ENCODE measurements at regions not wholly inside any gene's neighbourhood (a gene's known extent, or its start where the extent isn't known, plus 50 kb on each side); places are given as distances from the start of the nearest gene placed in this dataset.

- ChIA-PET CTCF (interaction anchor here (1.0 kb wide), 1 partner anchor 11 kb away, joined by 3 read pairs; no protein-coding TSS in a partner anchor), POLR2A (no interaction called here)
- no peak for TF ChIP-seq CTCF (IDR thresholded peaks at IDR 0.05; ENCODE audit: insufficient read depth, low read depth, low read length)
- DNase-seq (ENCODE audit: low read depth): no peak
- H3K27me3 ChIP-seq (ENCODE audit: control insufficient read depth, insufficient read depth, low read length): no peaks in the 10 kb centered on the region
- no peaks in the 10 kb centered on the region for H3K36me3 ChIP-seq (ENCODE audit: control insufficient read depth, insufficient read depth, low read length)
- H3K4me3 ChIP-seq (ENCODE audit: low read depth, low read length): no peak overlapping the region
These were observed 538.8 kb downstream of the MATN1 start for GRCh38 chr1:30184393-30185141.

- TF ChIP-seq CTCF (IDR thresholded peaks at IDR 0.05; ENCODE audit: insufficient read depth, low read depth, low read length): no peak
- POLR2A ChIA-PET: no interaction called here
These were observed 539.5 kb downstream of the MATN1 start for GRCh38 chr1:30183895-30184294.

GRCh38 chr1:30183006-30183405, 540.4 kb downstream of the MATN1 start:
- no peak for DNase-seq (ENCODE audit: low read depth)
- H3K4me3 ChIP-seq (ENCODE audit: low read depth, low read length): no peak overlapping the region
- POLR2A ChIA-PET: no interaction called here
- no peaks in the 10 kb centered on the region for H3K36me3 ChIP-seq (ENCODE audit: control insufficient read depth, insufficient read depth, low read length)
- H3K27me3 ChIP-seq (ENCODE audit: control insufficient read depth, insufficient read depth, low read length): no peaks in the 10 kb centered on the region
- CTCF ChIA-PET: no interaction called here
- no peak for TF ChIP-seq CTCF (IDR thresholded peaks at IDR 0.05; ENCODE audit: insufficient read depth, low read depth, low read length)

More at GRCh38 chr1:30183895-30184294, 539.5 kb downstream of the MATN1 start:
- no peak for DNase-seq (ENCODE audit: low read depth)
- Histone ChIP-seq H3K27me3 (ENCODE audit: control insufficient read depth, insufficient read depth, low read length) (no peaks in the 10 kb centered on the region), H3K36me3 (ENCODE audit: control insufficient read depth, insufficient read depth, low read length) (no peaks in the 10 kb centered on the region), H3K4me3 (ENCODE audit: low read depth, low read length) (no peak overlapping the region)
- CTCF ChIA-PET: interaction anchor here (1.0 kb wide), 1 partner anchor 11 kb away, joined by 3 read pairs; no protein-coding TSS in a partner anchor

GRCh38 chr1:30179942-30180543, 543.3 kb downstream of the MATN1 start:
- Histone ChIP-seq H3K27me3 (ENCODE audit: control insufficient read depth, insufficient read depth, low read length) (no peaks in the 10 kb centered on the region), H3K36me3 (ENCODE audit: control insufficient read depth, insufficient read depth, low read length) (no peaks in the 10 kb centered on the region), H3K4me3 (ENCODE audit: low read depth, low read length) (no peak overlapping the region)
- DNase-seq (ENCODE audit: low read depth): no peak
- no peak for TF ChIP-seq CTCF (IDR thresholded peaks at IDR 0.05; ENCODE audit: insufficient read depth, low read depth, low read length)
- POLR2A ChIA-PET: no interaction called here
- CTCF ChIA-PET: no interaction called here

- Histone ChIP-seq H3K27me3 (ENCODE audit: control insufficient read depth, insufficient read depth, low read length) (no peaks in the 10 kb centered on the region), H3K36me3 (ENCODE audit: control insufficient read depth, insufficient read depth, low read length) (no peaks in the 10 kb centered on the region), H3K4me3 (ENCODE audit: low read depth, low read length) (no peak overlapping the region)
- POLR2A ChIA-PET: no interaction called here
- CTCF ChIA-PET: no interaction called here
- DNase-seq (ENCODE audit: low read depth): no peak
- TF ChIP-seq CTCF (IDR thresholded peaks at IDR 0.05; ENCODE audit: insufficient read depth, low read depth, low read length): no peak
These were observed 546.9 kb downstream of the MATN1 start for GRCh38 chr1:30176477-30176876.

All from BJ (cell line).